WTC11 (cell line): ENCODE measurements at regions not wholly inside any gene's neighbourhood (a gene's known extent, or its start where the extent isn't known, plus 50 kb on each side); places are given as distances from the start of the nearest gene placed in this dataset.
A peak's percentile ranks its signal among the peaks of the same experiment; 100 is the strongest.

Source experiments
- ATAC-seq: fragments of 200-7000 bp; cut with Tn5 transposase; 2 replicates; pipeline ENCODE4 v1.10.0; 2021; ENCODE audit warnings: mild to moderate bottlenecking, moderate library complexity
- CTCF ChIA-PET: fragments of 300-600 bp; sonication (Branson Sonifier 250); formaldehyde crosslinking; loops from one replicate; lab custom pipeline; 2021; ENCODE audit warnings: antibody characterized with exemption; lab: Charles Lee
- POLR2A ChIA-PET: fragments of 350-600 bp; sonication (Branson Sonifier 250); formaldehyde crosslinking; loops from one replicate; lab custom pipeline; 2021; ENCODE audit warnings: antibody characterized with exemption; lab: Charles Lee
- DNase-seq: peaks from one replicate; pipeline ENCODE4 v3.0.0; 2021; ENCODE audit warnings: low spot score
- H3K27ac Mint-ChIP-seq: 2 replicates; pipeline ENCODE4 v1.8.0; 2021; ENCODE audit warnings: mixed read lengths
- H3K27me3 Mint-ChIP-seq: 2 replicates; pipeline ENCODE4 v1.8.0; 2021; ENCODE audit warnings: low read depth, mild to moderate bottlenecking, moderate library complexity, mixed read lengths
- H3K36me3 Mint-ChIP-seq: 2 replicates; pipeline ENCODE4 v1.8.0; 2021; ENCODE audit warnings: mixed read lengths
- H3K4me1 Mint-ChIP-seq: 2 replicates; pipeline ENCODE4 v1.8.0; 2022; ENCODE audit warnings: mixed read lengths
- H3K4me3 Mint-ChIP-seq: 2 replicates; pipeline ENCODE4 v1.8.0; 2021; ENCODE audit warnings: mild to moderate bottlenecking, moderate library complexity, mixed read lengths
- H3K9me3 Mint-ChIP-seq: 2 replicates; pipeline ENCODE4 v1.8.0; 2021; ENCODE audit warnings: mixed read lengths
- FOXJ3 ChIP-seq: sonication (generic); formaldehyde crosslinking; IDR thresholded peaks from 2 replicates; pipeline ENCODE4 v1.9.0; 2021; ENCODE audit warnings: missing genetic modification reagents, mild to moderate bottlenecking, borderline replicate concordance
- FOXP1 ChIP-seq: sonication (generic); formaldehyde crosslinking; IDR thresholded peaks from 2 replicates; pipeline ENCODE4 v1.8.0; 2022; ENCODE audit warnings: missing genetic modification reagents, mild to moderate bottlenecking, moderate library complexity, borderline replicate concordance
- GRHL2 ChIP-seq: fragments of 250-450 bp; sonication (Bioruptor Pico); IDR thresholded peaks from 2 replicates; pipeline ENCODE4 v1.8.0; 2022; ENCODE audit warnings: mild to moderate bottlenecking, moderate library complexity; ENCODE audit not compliant: insufficient replicate concordance, severe bottlenecking
- IRF2 ChIP-seq: sonication (generic); formaldehyde crosslinking; IDR thresholded peaks from 2 replicates; pipeline ENCODE4 v1.8.0; 2022; ENCODE audit warnings: low read depth, missing genetic modification reagents, borderline replicate concordance
- JAZF1 ChIP-seq: fragments of 250-450 bp; sonication (Bioruptor Pico); IDR thresholded peaks from 2 replicates; pipeline ENCODE4 v1.9.0; 2021; ENCODE audit warnings: moderate library complexity, mild to moderate bottlenecking, inconsistent platforms
- JUN ChIP-seq: sonication (generic); formaldehyde crosslinking; IDR thresholded peaks from 2 replicates; pipeline ENCODE4 v1.8.0; 2023; ENCODE audit warnings: mild to moderate bottlenecking, missing genetic modification reagents
- NR2C2 ChIP-seq: sonication (generic); formaldehyde crosslinking; IDR thresholded peaks from 2 replicates; pipeline ENCODE4 v1.8.0; 2022; ENCODE audit warnings: mild to moderate bottlenecking, missing genetic modification reagents
- OVOL2 ChIP-seq: fragments of 250-450 bp; sonication (Bioruptor Pico); IDR thresholded peaks from 2 replicates; pipeline ENCODE4 v1.9.0; 2021; ENCODE audit warnings: mild to moderate bottlenecking, borderline replicate concordance
- RELA ChIP-seq: sonication (generic); formaldehyde crosslinking; IDR thresholded peaks from 2 replicates; pipeline ENCODE4 v1.8.1; 2022; ENCODE audit warnings: missing genetic modification reagents, mild to moderate bottlenecking, borderline replicate concordance
- TEAD1 ChIP-seq: sonication (generic); formaldehyde crosslinking; IDR thresholded peaks from 2 replicates; pipeline ENCODE4 v1.8.0; 2022; ENCODE audit warnings: mild to moderate bottlenecking, missing genetic modification reagents
- ZBTB21 ChIP-seq: sonication (generic); formaldehyde crosslinking; IDR thresholded peaks from 2 replicates; pipeline ENCODE4 v1.8.1; 2023; ENCODE audit warnings: mild to moderate bottlenecking, missing genetic modification reagents, borderline replicate concordance
- ZNF232 ChIP-seq: sonication (generic); formaldehyde crosslinking; IDR thresholded peaks from 2 replicates; pipeline ENCODE4 v1.8.0; 2022; ENCODE audit warnings: mild to moderate bottlenecking, missing genetic modification reagents
- TF ChIP-seq, protein P1 (sequence below): fragments of 250-450 bp; sonication (Bioruptor Pico); conservative IDR thresholded peaks from 2 replicates; pipeline ENCODE4 v1.9.0; 2021; ENCODE audit warnings: mild to moderate bottlenecking
- TF ChIP-seq, protein P2 (sequence below): sonication (generic); formaldehyde crosslinking; IDR thresholded peaks from 2 replicates; pipeline ENCODE4 v1.8.0; 2022; ENCODE audit warnings: mild to moderate bottlenecking, missing genetic modification reagents
- TF ChIP-seq, protein P3 (sequence below): sonication (generic); formaldehyde crosslinking; conservative IDR thresholded peaks from 2 replicates; pipeline ENCODE4 v1.8.1; 2022; ENCODE audit warnings: mild to moderate bottlenecking, missing genetic modification reagents
- TF ChIP-seq, protein P4 (sequence below): fragments of 250-450 bp; sonication (Bioruptor Pico); IDR thresholded peaks from 2 replicates; pipeline ENCODE4 v1.8.0; 2021; ENCODE audit warnings: mild to moderate bottlenecking
- TF ChIP-seq, protein P5 (sequence below): fragments of 200-600 bp; IDR thresholded peaks from 2 replicates; pipeline ENCODE4 v1.8.0; 2022; ENCODE audit warnings: antibody characterized with exemption
- TF ChIP-seq, protein P6 (sequence below): sonication (generic); formaldehyde crosslinking; IDR thresholded peaks from 2 replicates; pipeline ENCODE4 v1.8.1; 2022; ENCODE audit warnings: mild to moderate bottlenecking, moderate library complexity, missing genetic modification reagents
- TF ChIP-seq, protein P7 (sequence below): sonication (generic); formaldehyde crosslinking; IDR thresholded peaks from 2 replicates; pipeline ENCODE4 v1.8.1; 2022; ENCODE audit warnings: low read depth, mild to moderate bottlenecking, moderate library complexity, missing genetic modification reagents, borderline replicate concordance
- TF ChIP-seq, protein P8 (sequence below): fragments of 250-450 bp; sonication (Bioruptor Pico); IDR thresholded peaks from 2 replicates; pipeline ENCODE4 v1.9.0; 2021; ENCODE audit warnings: mild to moderate bottlenecking, borderline replicate concordance

DNA sequence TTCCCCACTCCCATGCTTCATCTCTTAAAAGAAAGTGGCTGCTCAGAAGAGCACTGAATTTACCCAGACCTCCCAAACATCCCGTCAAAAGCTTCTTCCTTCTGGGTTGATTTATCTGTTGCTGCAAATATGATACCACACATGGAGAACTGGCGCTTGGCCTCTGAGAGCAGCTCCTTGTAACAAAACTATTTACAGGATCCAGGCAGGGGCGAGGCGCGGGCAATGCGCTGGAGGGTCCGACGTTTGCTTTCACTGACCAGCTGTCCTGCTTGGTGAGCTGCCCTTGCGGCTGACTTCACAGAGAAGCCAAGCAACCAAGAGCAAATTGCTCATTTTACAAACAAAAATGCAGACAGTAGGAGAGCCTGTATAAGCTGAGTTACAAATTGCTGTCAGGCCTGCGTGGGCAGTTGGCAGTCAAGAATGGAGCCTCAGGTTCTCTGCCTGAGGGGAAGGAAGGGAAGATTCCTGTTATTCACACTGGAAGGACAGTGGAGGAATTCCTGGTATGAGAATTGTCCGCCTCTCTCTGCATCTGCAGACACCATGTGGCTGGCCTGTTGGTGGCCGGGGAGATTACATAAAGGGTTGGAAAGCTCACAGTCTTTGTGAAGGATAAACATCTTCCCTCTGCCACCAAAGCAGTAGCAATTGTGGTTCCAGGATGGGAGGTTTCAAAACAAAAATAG, 192.2 kb upstream of the LEF1 start (continued):
- TF ChIP-seq, protein P1, sequence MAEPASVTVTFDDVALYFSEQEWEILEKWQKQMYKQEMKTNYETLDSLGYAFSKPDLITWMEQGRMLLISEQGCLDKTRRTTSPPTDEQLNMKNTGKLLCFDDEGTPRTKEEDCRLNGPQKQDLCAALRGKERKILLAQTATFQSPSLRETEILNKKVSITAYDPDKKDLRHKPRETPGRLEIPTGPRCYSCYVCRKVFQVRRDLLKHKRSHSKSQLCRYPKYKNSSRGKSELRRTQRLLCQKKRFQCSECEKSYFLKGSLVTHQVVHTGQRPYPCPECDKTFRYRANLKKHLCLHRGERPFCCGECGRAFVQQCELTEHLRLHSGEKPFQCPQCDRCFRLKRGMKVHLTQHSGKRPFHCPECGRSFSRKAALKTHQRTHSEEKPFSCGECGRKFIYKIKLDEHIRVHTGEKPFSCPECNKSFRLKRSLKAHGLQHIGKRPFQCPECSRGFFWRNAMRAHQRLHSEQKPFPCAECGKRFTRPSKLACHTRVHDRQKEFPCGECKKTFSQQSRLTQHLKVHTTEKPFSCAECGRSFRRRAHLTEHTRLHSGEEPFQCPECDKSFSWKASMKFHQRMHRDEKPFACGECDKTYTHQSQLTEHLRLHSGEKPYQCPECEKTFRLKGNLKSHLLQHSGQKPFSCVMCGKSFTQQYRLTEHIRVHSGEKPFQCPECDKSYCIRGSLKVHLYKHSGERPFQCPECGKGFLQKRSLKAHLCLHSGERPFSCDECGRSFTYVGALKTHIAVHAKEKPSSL (CRISPR knock-in tag): no peak
- TF ChIP-seq, protein P2, sequence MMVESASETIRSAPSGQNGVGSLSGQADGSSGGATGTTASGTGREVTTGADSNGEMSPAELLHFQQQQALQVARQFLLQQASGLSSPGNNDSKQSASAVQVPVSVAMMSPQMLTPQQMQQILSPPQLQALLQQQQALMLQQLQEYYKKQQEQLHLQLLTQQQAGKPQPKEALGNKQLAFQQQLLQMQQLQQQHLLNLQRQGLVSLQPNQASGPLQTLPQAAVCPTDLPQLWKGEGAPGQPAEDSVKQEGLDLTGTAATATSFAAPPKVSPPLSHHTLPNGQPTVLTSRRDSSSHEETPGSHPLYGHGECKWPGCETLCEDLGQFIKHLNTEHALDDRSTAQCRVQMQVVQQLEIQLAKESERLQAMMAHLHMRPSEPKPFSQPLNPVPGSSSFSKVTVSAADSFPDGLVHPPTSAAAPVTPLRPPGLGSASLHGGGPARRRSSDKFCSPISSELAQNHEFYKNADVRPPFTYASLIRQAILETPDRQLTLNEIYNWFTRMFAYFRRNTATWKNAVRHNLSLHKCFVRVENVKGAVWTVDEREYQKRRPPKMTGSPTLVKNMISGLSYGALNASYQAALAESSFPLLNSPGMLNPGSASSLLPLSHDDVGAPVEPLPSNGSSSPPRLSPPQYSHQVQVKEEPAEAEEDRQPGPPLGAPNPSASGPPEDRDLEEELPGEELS (CRISPR knock-in tag): no peak
- TF ChIP-seq FOXJ3 (CRISPR knock-in tag): no peak
- TF ChIP-seq RELA (CRISPR knock-in tag): no peak

DNA sequence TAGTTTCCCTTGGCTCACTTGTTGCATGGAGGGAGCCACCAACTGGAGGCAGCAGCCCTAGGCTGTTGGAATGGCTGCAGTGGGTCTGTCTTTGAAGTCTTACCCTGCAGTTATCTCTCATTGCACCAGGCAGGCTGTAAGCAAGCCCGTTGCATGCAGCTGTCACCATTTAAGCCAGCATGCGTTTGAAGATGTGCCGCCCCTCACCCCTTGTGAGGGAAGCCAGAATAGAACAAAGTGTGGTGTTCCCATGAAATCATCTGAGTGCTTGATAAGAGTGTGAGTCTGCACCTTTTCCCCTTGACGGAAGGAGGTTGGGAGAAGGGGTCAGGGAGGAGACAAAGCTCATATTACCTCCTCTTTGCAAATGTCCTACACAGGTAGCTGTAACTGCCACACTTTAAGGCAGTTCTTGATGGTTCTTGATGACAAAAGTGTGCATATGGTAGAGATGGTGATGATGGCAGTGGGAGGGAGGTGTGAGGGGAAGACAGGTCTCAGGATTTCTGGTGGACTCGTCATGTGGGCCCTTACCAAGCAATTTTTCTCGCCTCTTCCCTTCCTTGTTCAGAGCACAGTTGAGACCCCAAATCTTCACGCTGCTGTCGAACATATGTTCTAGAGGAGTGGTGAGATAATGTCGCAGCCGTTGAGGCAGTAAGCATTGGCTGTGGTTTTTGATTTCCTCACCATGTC, 191.4 kb upstream of the LEF1 start:
- CTCF ChIA-PET: interaction anchor here (1.1 to 1.4 kb wide), 3 partner anchors 23 to 70 kb away, joined by 3 read pairs; no protein-coding TSS in a partner anchor
- 0 out of 2 replicates have a peak overlapping the region, but pooled peaks have one; percentile 19 for H3K27ac Mint-ChIP-seq
- H3K36me3 Mint-ChIP-seq: no peaks in the 10 kb centered on the region
- H3K4me1 Mint-ChIP-seq: peaks cover 19% of the 10 kb centered on the region
- DNase-seq (no peak), ATAC-seq (0 out of 2 replicates have a peak, but pooled peaks have one; percentile 23)
- 0 out of 2 replicates have a peak, but pooled peaks cover 3% of the 10 kb centered on the region for H3K27me3 Mint-ChIP-seq
- no peak overlapping the region for H3K4me3 Mint-ChIP-seq
- TF ChIP-seq FOXP1 (CRISPR knock-in tag): no peak
- TF ChIP-seq JUN: no peak
- TF ChIP-seq, protein P3, sequence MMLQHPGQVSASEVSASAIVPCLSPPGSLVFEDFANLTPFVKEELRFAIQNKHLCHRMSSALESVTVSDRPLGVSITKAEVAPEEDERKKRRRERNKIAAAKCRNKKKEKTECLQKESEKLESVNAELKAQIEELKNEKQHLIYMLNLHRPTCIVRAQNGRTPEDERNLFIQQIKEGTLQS (CRISPR knock-in tag): no peak
- TF ChIP-seq, protein P4, sequence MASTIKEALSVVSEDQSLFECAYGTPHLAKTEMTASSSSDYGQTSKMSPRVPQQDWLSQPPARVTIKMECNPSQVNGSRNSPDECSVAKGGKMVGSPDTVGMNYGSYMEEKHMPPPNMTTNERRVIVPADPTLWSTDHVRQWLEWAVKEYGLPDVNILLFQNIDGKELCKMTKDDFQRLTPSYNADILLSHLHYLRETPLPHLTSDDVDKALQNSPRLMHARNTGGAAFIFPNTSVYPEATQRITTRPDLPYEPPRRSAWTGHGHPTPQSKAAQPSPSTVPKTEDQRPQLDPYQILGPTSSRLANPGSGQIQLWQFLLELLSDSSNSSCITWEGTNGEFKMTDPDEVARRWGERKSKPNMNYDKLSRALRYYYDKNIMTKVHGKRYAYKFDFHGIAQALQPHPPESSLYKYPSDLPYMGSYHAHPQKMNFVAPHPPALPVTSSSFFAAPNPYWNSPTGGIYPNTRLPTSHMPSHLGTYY: no peak
- TF ChIP-seq, protein P5, sequence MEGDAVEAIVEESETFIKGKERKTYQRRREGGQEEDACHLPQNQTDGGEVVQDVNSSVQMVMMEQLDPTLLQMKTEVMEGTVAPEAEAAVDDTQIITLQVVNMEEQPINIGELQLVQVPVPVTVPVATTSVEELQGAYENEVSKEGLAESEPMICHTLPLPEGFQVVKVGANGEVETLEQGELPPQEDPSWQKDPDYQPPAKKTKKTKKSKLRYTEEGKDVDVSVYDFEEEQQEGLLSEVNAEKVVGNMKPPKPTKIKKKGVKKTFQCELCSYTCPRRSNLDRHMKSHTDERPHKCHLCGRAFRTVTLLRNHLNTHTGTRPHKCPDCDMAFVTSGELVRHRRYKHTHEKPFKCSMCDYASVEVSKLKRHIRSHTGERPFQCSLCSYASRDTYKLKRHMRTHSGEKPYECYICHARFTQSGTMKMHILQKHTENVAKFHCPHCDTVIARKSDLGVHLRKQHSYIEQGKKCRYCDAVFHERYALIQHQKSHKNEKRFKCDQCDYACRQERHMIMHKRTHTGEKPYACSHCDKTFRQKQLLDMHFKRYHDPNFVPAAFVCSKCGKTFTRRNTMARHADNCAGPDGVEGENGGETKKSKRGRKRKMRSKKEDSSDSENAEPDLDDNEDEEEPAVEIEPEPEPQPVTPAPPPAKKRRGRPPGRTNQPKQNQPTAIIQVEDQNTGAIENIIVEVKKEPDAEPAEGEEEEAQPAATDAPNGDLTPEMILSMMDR: no peak
- TF ChIP-seq, protein P6, sequence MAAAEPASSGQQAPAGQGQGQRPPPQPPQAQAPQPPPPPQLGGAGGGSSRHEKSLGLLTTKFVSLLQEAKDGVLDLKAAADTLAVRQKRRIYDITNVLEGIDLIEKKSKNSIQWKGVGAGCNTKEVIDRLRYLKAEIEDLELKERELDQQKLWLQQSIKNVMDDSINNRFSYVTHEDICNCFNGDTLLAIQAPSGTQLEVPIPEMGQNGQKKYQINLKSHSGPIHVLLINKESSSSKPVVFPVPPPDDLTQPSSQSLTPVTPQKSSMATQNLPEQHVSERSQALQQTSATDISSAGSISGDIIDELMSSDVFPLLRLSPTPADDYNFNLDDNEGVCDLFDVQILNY (CRISPR knock-in tag): no peak
- TF ChIP-seq IRF2 (CRISPR knock-in tag): no peak
- TF ChIP-seq NR2C2 (CRISPR knock-in tag): no peak
- TF ChIP-seq JAZF1: no peak
- no peak for TF ChIP-seq GRHL2 (CRISPR knock-in tag)
- TF ChIP-seq, protein P7, sequence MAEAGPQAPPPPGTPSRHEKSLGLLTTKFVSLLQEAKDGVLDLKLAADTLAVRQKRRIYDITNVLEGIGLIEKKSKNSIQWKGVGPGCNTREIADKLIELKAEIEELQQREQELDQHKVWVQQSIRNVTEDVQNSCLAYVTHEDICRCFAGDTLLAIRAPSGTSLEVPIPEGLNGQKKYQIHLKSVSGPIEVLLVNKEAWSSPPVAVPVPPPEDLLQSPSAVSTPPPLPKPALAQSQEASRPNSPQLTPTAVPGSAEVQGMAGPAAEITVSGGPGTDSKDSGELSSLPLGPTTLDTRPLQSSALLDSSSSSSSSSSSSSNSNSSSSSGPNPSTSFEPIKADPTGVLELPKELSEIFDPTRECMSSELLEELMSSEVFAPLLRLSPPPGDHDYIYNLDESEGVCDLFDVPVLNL (CRISPR knock-in tag): no peak
- no peak for TF ChIP-seq OVOL2
- TF ChIP-seq TEAD1 (CRISPR knock-in tag): no peak
- no peak for TF ChIP-seq ZNF232 (CRISPR knock-in tag)
- no peak for TF ChIP-seq ZBTB21
- TF ChIP-seq, protein P8, sequence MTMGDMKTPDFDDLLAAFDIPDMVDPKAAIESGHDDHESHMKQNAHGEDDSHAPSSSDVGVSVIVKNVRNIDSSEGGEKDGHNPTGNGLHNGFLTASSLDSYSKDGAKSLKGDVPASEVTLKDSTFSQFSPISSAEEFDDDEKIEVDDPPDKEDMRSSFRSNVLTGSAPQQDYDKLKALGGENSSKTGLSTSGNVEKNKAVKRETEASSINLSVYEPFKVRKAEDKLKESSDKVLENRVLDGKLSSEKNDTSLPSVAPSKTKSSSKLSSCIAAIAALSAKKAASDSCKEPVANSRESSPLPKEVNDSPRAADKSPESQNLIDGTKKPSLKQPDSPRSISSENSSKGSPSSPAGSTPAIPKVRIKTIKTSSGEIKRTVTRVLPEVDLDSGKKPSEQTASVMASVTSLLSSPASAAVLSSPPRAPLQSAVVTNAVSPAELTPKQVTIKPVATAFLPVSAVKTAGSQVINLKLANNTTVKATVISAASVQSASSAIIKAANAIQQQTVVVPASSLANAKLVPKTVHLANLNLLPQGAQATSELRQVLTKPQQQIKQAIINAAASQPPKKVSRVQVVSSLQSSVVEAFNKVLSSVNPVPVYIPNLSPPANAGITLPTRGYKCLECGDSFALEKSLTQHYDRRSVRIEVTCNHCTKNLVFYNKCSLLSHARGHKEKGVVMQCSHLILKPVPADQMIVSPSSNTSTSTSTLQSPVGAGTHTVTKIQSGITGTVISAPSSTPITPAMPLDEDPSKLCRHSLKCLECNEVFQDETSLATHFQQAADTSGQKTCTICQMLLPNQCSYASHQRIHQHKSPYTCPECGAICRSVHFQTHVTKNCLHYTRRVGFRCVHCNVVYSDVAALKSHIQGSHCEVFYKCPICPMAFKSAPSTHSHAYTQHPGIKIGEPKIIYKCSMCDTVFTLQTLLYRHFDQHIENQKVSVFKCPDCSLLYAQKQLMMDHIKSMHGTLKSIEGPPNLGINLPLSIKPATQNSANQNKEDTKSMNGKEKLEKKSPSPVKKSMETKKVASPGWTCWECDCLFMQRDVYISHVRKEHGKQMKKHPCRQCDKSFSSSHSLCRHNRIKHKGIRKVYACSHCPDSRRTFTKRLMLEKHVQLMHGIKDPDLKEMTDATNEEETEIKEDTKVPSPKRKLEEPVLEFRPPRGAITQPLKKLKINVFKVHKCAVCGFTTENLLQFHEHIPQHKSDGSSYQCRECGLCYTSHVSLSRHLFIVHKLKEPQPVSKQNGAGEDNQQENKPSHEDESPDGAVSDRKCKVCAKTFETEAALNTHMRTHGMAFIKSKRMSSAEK: no peak
- no peaks in the 10 kb centered on the region for H3K9me3 Mint-ChIP-seq
- POLR2A ChIA-PET: no interaction called here
